ENCODE measurements at regions not wholly inside any gene's neighbourhood (a gene's known extent, or its start where the extent isn't known, plus 50 kb on each side); places are given as distances from the start of the nearest gene placed in this dataset.

DNA sequence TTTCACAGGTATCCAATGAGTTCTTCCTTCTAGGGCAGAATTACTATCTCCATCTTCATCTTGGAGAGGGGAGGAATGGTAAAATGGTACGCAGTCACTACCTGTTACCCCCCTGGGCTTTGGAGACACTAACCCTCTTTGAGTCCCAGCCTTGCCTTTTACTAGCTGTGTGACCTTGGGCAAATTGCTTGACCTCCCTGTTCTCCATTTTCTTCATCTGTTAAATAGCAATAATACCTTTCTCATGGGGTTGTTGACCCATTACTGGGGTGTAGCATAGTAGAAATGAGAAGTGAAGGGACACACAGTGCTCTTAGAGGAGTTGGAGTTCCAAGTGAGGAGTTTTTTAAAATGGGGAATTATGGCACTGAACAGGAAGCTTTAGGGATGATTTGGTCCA, 324.7 kb downstream of the FOXL1 start:
- DNase-seq (ENCODE audit: low read depth, low spot score) = no peak
- Histone ChIP-seq H3K9me3 (ENCODE audit: control insufficient read depth, insufficient read depth, low read length) (no peaks in the 10 kb centered on the region), H3K4me1 (ENCODE audit: control insufficient read depth, insufficient read depth, low read length) (no peaks in the 10 kb centered on the region), H3K27me3 (ENCODE audit: control insufficient read depth, insufficient read depth, low read length) (no peaks in the 10 kb centered on the region), H3K27ac (ENCODE audit: low read length) (no peak overlapping the region), H3K4me3 (ENCODE audit: low read length) (no peak overlapping the region), H3K36me3 (ENCODE audit: control insufficient read depth, insufficient read depth, low read length) (no peaks in the 10 kb centered on the region)
- WGBS (ENCODE audit: insufficient coverage, insufficient read length) = no CpG with 5 or more reads among the region's 1 CpG

DNA sequence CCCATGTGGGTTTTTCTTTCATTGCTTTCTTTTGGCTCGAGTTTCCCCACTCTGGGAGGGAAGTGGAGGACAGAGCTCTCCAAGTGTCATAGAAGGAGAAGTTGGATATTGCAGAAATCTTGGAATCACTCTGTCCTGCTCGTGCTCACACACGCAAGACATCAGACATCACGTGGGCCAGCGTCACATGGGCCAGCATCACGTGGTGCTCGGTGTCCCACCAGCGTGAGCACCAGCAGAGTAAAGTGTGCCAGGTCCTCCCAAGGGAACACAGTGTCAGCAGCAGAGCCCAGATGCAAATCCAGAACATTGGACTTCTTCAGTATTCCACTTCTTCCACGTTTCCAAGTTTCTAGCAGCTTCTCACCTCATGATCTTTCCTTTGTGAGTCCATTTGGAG, 327.0 kb downstream of the FOXL1 start:
- H3K4me1 ChIP-seq (ENCODE audit: control insufficient read depth, insufficient read depth, low read length) = no peaks in the 10 kb centered on the region
- H3K9me3 ChIP-seq (ENCODE audit: control insufficient read depth, insufficient read depth, low read length) = no peaks in the 10 kb centered on the region
- no peak overlapping the region for H3K27ac ChIP-seq (ENCODE audit: low read length)
- H3K36me3 ChIP-seq (ENCODE audit: control insufficient read depth, insufficient read depth, low read length) = no peaks in the 10 kb centered on the region
- H3K4me3 ChIP-seq (ENCODE audit: low read length) = no peak overlapping the region
- no peaks in the 10 kb centered on the region for H3K27me3 ChIP-seq (ENCODE audit: control insufficient read depth, insufficient read depth, low read length)
- WGBS (ENCODE audit: insufficient coverage, insufficient read length) = no CpG with 5 or more reads among the region's 9 CpGs
- no peak for DNase-seq (ENCODE audit: low read depth, low spot score)

DNA sequence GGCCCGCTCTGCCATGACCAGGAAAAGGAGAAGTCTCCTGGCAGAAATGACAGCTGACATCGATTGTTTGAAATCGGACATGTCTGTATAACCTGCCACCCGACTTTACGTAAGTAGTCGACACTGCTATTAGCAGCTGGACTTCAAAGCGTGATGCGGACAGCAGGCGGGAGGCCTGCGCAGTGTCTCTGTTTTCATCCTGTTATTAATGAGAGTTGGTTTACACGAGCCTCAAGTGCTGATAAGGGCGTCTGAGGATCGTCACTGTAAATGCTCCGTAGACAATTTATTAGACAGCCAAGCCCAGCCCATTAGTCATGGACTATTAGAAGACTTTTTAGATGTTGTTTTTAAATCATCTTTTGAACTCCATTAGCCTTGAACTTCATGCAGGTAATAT, 328.3 kb downstream of the FOXL1 start:
- no peaks in the 10 kb centered on the region for H3K9me3 ChIP-seq (ENCODE audit: control insufficient read depth, insufficient read depth, low read length)
- H3K27ac ChIP-seq (ENCODE audit: low read length) = no peak overlapping the region
- H3K4me1 ChIP-seq (ENCODE audit: control insufficient read depth, insufficient read depth, low read length) = no peaks in the 10 kb centered on the region
- WGBS (ENCODE audit: insufficient coverage, insufficient read length) = no CpG with 5 or more reads among the region's 14 CpGs
- DNase-seq (ENCODE audit: low read depth, low spot score) = no peak
- H3K36me3 ChIP-seq (ENCODE audit: control insufficient read depth, insufficient read depth, low read length) = no peaks in the 10 kb centered on the region
- no peak overlapping the region for H3K4me3 ChIP-seq (ENCODE audit: low read length)
- H3K27me3 ChIP-seq (ENCODE audit: control insufficient read depth, insufficient read depth, low read length) = no peaks in the 10 kb centered on the region

DNA sequence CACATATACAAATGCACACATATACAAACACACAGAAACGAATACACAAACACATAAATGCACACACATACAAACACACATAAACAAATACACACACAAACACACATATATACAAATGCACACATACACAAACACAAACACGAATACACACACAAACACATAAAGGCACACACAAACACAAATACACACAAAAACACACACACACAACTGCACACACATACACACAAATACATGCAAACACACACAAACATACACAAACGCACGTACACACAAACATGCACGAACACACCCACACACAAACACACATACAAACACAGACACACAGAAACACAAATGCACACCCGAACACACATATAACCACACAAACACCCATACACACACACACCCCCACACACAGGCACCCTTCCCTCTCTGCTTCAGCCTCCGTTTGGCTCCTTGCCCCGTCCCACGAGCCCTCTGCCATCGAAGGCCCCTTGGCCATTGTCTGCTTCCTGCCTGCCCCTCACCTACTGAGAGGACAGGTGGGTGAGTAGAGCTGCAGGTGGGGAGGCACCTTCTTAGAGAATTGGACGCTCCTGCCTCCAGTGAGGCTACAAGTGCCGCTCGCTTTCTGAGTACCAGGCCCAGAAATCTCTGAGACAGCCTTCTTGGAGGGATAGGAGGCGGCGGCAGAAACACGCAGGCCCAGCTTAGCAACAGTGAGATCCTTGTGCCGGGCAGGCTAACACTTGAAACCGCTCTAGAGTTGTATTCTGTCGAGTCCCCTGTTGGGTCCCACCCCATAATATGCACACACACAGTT, 331.2 kb downstream of the FOXL1 start:
- WGBS (ENCODE audit: insufficient coverage, insufficient read length) = 100% methylated on average over 6 of the region's 19 CpGs
- no peak for DNase-seq (ENCODE audit: low read depth, low spot score)

DNA sequence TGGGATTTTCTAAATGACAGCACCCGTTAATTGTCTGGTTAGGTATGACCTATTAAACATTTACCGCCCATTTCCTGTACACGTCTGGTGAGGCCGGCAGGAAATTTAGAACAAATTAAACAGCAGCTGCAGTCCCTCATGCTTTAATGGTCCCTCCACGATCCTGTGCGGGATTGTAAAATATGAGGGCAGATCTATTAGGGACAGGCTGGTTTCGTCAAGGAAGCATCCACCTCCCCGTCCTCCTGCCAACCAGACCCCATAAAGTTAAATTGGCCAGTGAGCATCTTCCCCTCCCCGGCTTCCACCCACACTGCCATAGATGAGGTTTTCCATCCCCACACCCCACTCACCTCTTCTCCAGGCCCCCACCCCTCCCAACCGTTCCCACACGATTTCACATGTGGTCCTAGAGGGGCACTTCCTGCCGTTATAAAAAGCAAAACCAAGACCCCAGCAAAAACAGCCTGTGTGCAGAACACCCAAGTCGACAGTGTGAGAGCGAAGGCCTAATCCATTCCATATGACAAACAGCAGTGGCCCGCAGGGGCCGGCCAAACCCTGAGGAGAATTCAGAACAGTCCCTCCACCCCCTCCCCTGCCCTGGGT, 331.9 kb downstream of the FOXL1 start:
- WGBS (ENCODE audit: insufficient coverage, insufficient read length) = no CpG with 5 or more reads among the region's 16 CpGs
- no peak overlapping the region for H3K4me3 ChIP-seq (ENCODE audit: low read length)
- H3K9me3 ChIP-seq (ENCODE audit: control insufficient read depth, insufficient read depth, low read length) = no peaks in the 10 kb centered on the region
- H3K27ac ChIP-seq (ENCODE audit: low read length) = no peak overlapping the region
- no peaks in the 10 kb centered on the region for H3K4me1 ChIP-seq (ENCODE audit: control insufficient read depth, insufficient read depth, low read length)
- DNase-seq (ENCODE audit: low read depth, low spot score) = no peak
- H3K36me3 ChIP-seq (ENCODE audit: control insufficient read depth, insufficient read depth, low read length) = no peaks in the 10 kb centered on the region
- no peaks in the 10 kb centered on the region for H3K27me3 ChIP-seq (ENCODE audit: control insufficient read depth, insufficient read depth, low read length)

More for the DNA sequence above, 331.2 kb downstream of the FOXL1 start:
- no peaks in the 10 kb centered on the region for H3K9me3 ChIP-seq (ENCODE audit: control insufficient read depth, insufficient read depth, low read length)
- no peak overlapping the region for H3K4me3 ChIP-seq (ENCODE audit: low read length)
- H3K27ac ChIP-seq (ENCODE audit: low read length) = no peak overlapping the region
- no peaks in the 10 kb centered on the region for H3K4me1 ChIP-seq (ENCODE audit: control insufficient read depth, insufficient read depth, low read length)
- H3K36me3 ChIP-seq (ENCODE audit: control insufficient read depth, insufficient read depth, low read length) = no peaks in the 10 kb centered on the region
- no peaks in the 10 kb centered on the region for H3K27me3 ChIP-seq (ENCODE audit: control insufficient read depth, insufficient read depth, low read length)

DNA sequence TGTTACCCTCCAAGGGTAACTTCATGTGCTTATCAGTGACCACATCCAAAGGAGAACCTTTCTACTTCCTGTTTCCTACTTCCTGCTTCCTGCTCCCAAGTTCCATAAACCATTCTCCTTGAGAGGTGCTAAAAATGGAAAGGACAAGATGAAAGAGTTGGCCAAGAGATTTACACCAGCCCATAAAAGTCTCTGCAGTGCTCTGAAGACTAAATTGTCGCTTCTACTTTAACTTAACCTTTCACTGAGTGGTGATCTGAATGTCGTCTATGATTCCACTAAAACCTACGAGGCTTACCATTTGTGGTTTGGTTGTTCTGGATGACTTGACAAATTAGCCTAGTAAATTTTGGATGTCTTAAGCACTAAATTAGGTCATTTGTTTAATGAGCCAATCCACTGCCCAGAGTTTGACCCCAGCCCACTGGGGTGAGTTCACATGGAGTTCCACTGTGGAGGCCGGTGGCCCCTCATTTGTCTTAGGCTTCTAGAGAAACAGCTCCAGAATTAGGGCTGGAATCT, 333.1 kb downstream of the FOXL1 start:
- DNase-seq (ENCODE audit: low read depth, low spot score) = no peak
- Histone ChIP-seq H3K27ac (ENCODE audit: low read length) (no peak overlapping the region), H3K9me3 (ENCODE audit: control insufficient read depth, insufficient read depth, low read length) (no peaks in the 10 kb centered on the region), H3K27me3 (ENCODE audit: control insufficient read depth, insufficient read depth, low read length) (no peaks in the 10 kb centered on the region), H3K4me1 (ENCODE audit: control insufficient read depth, insufficient read depth, low read length) (no peaks in the 10 kb centered on the region), H3K4me3 (ENCODE audit: low read length) (no peak overlapping the region), H3K36me3 (ENCODE audit: control insufficient read depth, insufficient read depth, low read length) (no peaks in the 10 kb centered on the region)
- no CpG with 5 or more reads among the region's 4 CpGs for WGBS (ENCODE audit: insufficient coverage, insufficient read length)

DNA sequence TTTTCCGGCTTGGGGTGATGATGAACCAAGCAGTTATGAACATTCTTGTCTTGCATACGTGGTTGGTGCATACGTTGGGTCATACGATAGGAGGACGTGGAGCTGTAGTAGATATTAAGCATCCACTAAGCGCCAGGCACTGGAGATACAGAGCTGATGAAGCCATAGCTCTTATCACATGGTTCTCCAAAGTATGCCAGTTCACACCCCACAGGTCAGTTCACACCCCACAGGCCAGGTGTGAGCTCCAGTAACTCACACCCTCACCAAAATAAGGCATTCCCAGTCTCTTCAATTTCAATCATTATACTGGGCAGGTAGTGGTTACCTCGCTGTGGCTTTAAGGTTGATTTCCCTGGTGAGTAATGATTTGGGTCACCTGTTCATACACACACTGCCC, 335.5 kb downstream of the FOXL1 start:
- H3K4me3 ChIP-seq (ENCODE audit: low read length) = no peak overlapping the region
- WGBS (ENCODE audit: insufficient coverage, insufficient read length) = no CpG with 5 or more reads among the region's 7 CpGs

DNA sequence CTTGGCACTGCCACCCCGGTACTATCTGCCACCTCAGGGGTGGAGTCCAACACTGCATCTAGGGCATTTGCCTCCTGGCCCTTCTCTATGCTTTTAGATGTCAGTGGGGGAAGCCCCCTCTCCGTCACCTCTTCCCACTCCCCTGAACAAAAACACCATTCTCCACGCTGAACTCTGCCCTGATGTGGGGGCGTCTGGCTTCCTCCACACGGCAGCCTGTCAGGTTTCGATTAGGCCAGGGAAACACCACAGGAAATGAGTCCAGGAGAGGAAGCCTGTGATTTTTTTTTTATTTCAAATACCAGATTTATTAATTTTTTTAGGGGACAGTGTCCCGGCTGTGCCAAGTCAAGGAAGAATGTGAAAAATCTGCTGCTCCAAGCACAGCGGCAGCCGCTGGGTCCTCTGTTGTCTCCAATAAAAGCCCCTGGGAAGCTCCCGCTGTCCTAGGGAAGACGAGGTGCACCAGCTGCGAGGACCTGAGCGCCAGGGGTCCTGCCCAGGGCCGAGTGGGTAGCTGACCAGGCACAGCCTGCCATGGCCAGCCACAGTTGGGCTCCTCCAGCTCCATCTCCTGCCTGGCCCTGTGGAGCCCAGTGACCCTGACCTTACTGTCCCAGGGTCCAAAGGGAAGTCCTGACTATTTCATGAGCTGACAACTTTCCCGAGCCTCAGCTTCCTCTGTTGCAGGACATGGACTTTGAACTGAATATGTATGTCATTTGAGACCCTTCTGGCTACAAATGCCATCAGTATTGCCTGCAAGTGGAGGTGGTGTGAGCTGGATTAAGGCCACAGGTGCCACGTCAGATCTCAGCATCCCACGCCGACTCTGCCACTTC, 336.7 kb downstream of the FOXL1 start:
- no peak for DNase-seq (ENCODE audit: low read depth, low spot score)
- no CpG with 5 or more reads among the region's 18 CpGs for WGBS (ENCODE audit: insufficient coverage, insufficient read length)
- Histone ChIP-seq H3K27me3 (ENCODE audit: control insufficient read depth, insufficient read depth, low read length) (no peaks in the 10 kb centered on the region), H3K36me3 (ENCODE audit: control insufficient read depth, insufficient read depth, low read length) (no peaks in the 10 kb centered on the region), H3K4me3 (ENCODE audit: low read length) (no peak overlapping the region), H3K4me1 (ENCODE audit: control insufficient read depth, insufficient read depth, low read length) (no peaks in the 10 kb centered on the region), H3K27ac (ENCODE audit: low read length) (no peak overlapping the region), H3K9me3 (ENCODE audit: control insufficient read depth, insufficient read depth, low read length) (no peaks in the 10 kb centered on the region)

More for the DNA sequence above, 335.5 kb downstream of the FOXL1 start:
- H3K27ac ChIP-seq (ENCODE audit: low read length) = no peak overlapping the region
- no peak for DNase-seq (ENCODE audit: low read depth, low spot score)
- H3K27me3 ChIP-seq (ENCODE audit: control insufficient read depth, insufficient read depth, low read length) = no peaks in the 10 kb centered on the region
- H3K4me1 ChIP-seq (ENCODE audit: control insufficient read depth, insufficient read depth, low read length) = no peaks in the 10 kb centered on the region
- H3K9me3 ChIP-seq (ENCODE audit: control insufficient read depth, insufficient read depth, low read length) = no peaks in the 10 kb centered on the region
- H3K36me3 ChIP-seq (ENCODE audit: control insufficient read depth, insufficient read depth, low read length) = no peaks in the 10 kb centered on the region

DNA sequence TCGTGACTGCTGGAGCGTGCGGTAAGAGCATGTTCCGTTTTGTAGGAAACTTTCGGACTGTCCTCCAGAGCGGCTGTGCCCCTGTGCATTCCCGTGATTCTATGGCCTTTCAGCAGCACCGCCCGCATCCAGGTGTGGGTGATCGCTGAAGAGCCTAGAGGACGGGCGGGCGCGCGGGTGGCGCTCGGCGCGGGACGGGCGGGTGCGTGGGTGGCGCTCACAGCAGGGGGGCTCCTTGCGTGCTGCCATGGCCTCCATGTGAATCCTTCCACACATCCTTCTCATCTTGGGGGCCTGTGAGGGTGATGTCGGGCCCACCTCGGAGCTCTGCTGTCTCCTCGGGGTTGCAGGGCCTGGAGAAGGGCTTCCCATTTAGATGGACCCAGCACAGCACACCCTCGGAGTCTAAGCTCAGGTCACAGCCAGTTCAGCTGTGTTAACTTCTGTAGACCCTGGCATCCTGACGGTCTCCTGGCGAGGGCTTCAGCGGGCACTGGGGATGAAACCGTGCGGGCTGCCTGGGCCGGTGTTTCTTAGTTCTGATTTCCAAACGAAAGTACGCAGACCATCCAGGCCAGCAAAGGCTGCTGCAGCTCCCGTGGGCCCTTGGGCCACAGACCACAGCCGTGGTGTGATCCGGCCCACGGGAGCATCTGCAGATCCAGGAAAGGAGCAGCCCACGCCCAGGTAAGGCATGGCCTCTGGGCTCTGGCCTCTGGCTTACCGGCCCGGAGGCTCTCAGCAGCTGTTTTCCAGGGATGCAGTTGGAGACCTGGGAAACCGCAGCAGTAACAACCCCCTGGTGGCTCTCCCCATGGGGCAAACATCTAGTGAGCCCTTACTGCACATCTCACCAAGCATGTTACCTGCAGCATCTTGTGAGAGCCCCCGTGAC, 339.4 kb downstream of the FOXL1 start:
- WGBS (ENCODE audit: insufficient coverage, insufficient read length) = no CpG with 5 or more reads among the region's 45 CpGs
- H3K27ac ChIP-seq (ENCODE audit: low read length) = no peak overlapping the region
- no peak overlapping the region for H3K4me3 ChIP-seq (ENCODE audit: low read length)
- H3K9me3 ChIP-seq (ENCODE audit: control insufficient read depth, insufficient read depth, low read length) = no peaks in the 10 kb centered on the region
- H3K36me3 ChIP-seq (ENCODE audit: control insufficient read depth, insufficient read depth, low read length) = no peaks in the 10 kb centered on the region
- H3K4me1 ChIP-seq (ENCODE audit: control insufficient read depth, insufficient read depth, low read length) = no peaks in the 10 kb centered on the region
- no peaks in the 10 kb centered on the region for H3K27me3 ChIP-seq (ENCODE audit: control insufficient read depth, insufficient read depth, low read length)
- DNase-seq (ENCODE audit: low read depth, low spot score) = no peak

Data from iPS DF 6.9 (cell line).